KOPT-K1 (cell line): ENCODE measurements at regions not wholly inside any gene's neighbourhood (a gene's known extent, or its start where the extent isn't known, plus 50 kb on each side); places are given as distances from the start of the nearest gene placed in this dataset.

ENCODE experiments used
- H3K27ac ChIP-seq: fragments of 200-600 bp; sonication (generic); 2 replicates; pipeline ENCODE4 v1.5.1; 2016; ENCODE audit warnings: antibody characterized with exemption, mild to moderate bottlenecking, low read depth, low read length; ENCODE audit not compliant: poor library complexity, severe bottlenecking
- H3K36me3 ChIP-seq: fragments of 200-600 bp; sonication (generic); 2 replicates; pipeline ENCODE4 v1.5.1; 2017; ENCODE audit warnings: antibody characterized with exemption, mild to moderate bottlenecking, low read length, moderate library complexity; ENCODE audit not compliant: insufficient read depth
- H3K9me3 ChIP-seq: fragments of 200-600 bp; sonication (generic); 2 replicates; pipeline ENCODE4 v1.5.1; 2017; ENCODE audit warnings: antibody characterized with exemption, low read length, mild to moderate bottlenecking; ENCODE audit not compliant: insufficient read depth, poor library complexity, severe bottlenecking

DNA sequence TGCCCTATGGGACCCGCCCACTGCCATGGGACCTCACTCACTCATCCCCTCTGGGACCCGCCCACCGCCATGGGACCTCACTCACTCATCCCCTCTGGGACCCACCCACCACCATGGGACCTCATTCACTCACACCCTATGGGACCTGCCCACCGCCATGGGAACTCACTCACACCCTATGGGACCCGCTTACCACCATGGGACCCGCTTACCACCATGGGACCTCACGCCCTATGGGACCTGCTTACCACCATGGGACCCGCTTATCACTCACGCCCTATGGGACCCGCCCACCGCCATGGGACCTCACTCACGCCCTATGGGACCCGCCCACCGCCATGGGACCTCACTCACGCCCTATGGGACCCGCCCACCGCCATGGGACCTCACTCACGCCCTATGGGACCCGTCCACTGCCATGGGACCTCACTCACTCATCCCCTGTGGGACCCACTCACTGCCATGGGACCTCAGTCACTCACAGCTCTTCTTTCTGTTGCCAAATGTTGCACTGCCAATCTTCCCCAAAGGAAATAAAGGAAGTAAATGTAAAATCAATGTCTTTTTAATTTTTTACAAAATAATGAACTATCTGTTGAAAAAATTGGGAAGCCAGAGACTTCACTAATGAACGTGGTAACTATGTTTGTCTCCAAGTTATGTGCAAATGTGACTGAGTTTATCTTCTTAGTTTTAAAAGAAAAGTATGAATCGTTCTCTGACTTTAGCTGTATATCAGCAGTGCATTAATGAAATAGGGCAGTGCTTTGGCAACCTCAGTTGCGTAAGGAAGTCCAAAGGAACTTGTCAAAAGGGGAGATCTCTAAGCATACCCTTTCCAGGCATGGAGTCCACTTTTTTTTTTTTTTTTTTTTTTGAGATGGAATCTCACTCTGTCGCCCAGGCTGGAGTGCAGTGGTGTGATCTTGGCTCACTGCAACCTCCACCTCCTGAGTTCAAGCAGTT lies 101.5 kb upstream of the MGAT5 start:
- Histone ChIP-seq H3K9me3 (no peaks in the 10 kb centered on the region), H3K27ac (no peak overlapping the region), H3K36me3 (peaks cover 7% of the 10 kb centered on the region; the same call in 1 of the 2 replicates)

DNA sequence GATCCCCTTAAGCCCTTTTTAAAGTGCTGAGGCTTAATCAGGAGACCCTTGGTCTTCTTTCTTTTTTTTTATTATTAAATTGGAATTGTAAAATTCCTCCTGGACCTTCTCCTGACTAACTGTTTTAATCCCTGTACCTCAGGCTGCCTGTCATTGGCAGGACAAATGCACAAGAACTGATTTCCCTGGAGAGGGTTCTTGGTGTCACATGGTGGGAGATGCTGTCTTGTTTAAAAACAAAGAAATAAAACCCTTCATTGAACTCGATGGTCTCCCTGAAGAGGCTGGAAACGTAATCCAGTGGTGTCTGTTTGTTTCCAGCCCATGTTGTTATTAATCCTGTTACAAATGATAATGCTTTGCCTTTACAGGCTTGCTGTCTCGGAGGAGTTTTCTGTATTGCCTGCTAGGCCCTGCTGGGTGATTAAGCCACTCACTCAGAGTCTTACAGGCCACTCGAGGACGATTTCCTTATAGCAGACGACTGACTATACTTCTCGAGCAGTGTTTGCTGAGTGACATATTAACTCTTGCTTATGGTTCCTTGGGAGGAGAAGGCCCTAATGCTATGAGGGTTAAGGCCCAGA lies 100.5 kb upstream of the MGAT5 start:
- Histone ChIP-seq H3K27ac (no peak overlapping the region), H3K36me3 (peaks cover 7% of the 10 kb centered on the region; the same call in 1 of the 2 replicates)

DNA sequence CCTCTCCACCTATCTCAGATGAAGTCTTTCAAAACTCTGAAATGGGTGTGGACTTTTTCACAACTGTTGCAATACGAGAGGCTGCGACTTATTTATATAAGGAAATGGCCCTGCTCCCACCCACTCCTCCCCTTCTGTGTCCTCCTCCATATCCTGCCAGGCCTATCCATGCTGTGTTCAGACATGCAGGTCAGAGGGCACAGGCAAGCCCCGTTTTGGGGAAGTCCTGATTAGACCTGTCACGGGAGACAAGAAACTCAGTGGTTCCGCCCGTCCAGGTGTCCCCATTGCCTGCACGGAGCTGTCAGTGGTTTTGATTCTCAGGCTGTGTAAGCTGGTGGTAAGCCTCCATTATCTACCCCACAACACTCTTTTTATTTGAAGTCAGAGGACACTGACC lies 99.6 kb upstream of the MGAT5 start:
- no peak overlapping the region for H3K27ac ChIP-seq
- H3K9me3 ChIP-seq, result no peaks in the 10 kb centered on the region
- peaks cover 7% of the 10 kb centered on the region; the same call in 1 of the 2 replicates for H3K36me3 ChIP-seq

More for the DNA sequence above, 100.5 kb upstream of the MGAT5 start:
- no peaks in the 10 kb centered on the region for H3K9me3 ChIP-seq

DNA sequence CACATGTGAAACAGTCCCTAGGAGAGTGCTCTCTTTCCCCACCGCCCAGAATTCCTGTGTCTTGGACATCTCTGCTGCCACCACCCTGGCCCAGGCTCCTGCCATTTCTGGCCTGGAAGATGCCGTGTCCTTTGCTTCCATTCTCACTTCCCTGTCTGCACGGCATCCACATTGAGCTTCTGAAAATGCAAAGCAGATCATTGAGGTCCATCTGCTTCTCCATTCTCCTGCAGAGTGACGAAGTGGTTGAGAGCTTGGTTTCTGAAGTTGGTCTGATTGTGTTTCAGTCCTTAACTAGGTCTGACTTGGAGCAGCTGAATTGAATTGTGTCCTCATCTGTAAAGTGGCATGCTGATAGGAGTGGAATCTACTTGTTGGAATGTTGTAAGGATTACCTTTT lies 98.7 kb upstream of the MGAT5 start:
- Histone ChIP-seq H3K36me3 (peaks cover 7% of the 10 kb centered on the region; the same call in 1 of the 2 replicates), H3K9me3 (no peaks in the 10 kb centered on the region), H3K27ac (no peak overlapping the region)

DNA sequence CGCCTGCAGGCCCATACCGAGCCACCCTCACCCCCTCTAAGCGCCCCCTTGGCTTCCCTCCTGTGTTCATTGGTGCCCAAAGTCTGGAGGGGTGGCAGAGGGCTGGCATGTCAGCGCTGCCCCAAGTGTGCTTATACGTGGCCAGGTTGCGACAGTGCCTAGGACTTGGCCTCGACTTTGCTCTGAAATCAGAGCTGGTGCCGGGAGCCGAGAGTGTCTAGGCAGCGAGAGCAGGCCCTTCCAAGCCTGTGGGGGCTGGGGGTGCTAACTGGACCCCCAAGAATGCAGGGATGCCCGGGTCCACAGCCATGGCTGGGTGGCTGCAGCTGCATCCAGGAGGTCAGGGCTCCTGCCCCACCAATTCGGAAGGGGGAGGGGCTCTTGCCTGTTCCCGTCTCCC lies 95.6 kb upstream of the MGAT5 start:
- Histone ChIP-seq H3K27ac (no peak overlapping the region), H3K36me3 (no peaks in the 10 kb centered on the region)

DNA sequence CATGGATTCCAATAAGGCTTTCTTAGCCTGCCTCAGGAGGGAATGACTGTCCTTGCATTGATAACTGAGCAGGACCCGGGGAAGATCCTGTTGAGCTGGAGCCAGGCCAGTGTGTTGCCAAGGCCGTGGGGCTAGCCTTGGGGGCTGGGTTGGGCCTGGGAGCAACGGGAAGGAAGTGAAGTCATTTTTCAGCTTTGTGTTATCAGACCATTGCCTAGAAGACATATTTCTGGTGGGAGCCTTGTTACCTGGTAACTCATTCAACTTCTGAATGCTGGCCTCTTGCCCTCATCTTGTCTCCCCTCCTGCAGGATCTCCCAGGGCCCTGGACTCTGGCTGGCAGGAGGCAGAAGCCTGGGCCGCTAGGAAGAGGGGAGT lies 92.7 kb upstream of the MGAT5 start:
- Histone ChIP-seq H3K27ac (peak overlapping the region; percentile 13), H3K9me3 (no peaks in the 10 kb centered on the region), H3K36me3 (no peaks in the 10 kb centered on the region)

More for the DNA sequence above, 95.6 kb upstream of the MGAT5 start:
- no peaks in the 10 kb centered on the region for H3K9me3 ChIP-seq

DNA sequence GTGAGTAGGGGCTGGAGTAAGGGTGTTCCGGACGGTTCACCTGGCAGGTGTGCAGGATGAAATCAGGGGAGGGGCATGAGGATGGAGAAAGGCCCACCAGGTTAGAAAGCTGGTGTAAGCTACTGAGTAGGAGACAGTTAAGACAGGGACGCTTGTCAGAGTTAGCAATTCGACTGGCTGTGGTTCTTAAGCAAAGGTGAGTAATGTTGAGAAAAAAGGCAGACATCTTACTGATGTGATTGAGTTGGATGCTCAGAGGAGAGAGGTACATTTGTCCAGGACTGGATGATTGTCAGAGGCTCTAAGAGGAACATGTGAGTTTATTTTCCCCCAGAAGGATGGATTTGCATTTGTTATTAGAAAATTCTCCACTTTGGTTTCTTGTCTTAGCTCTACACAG lies 90.5 kb upstream of the MGAT5 start:
- Histone ChIP-seq H3K36me3 (no peaks in the 10 kb centered on the region), H3K27ac (no peak overlapping the region), H3K9me3 (no peaks in the 10 kb centered on the region)

DNA sequence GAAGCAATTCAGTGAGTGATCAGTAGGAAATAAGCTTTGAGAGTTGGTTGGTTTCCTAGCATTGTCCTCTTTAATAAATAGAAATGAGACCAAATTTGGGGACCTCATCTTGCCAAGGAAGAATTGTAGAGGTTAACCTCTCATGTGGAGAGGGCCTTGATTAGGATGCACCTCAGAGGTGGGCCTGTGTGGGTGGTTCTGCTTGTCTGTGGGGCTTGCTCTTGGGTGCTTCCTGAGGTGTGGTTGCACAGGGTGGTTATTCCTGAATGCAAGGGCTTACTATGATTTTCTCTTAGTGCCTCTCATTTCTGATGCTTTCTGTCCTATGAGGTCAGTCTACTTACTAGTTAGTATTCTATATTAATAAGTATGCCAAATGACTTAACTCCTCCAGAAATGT lies 89.6 kb upstream of the MGAT5 start:
- H3K9me3 ChIP-seq, result no peaks in the 10 kb centered on the region
- no peak overlapping the region for H3K27ac ChIP-seq
- H3K36me3 ChIP-seq, result no peaks in the 10 kb centered on the region

DNA sequence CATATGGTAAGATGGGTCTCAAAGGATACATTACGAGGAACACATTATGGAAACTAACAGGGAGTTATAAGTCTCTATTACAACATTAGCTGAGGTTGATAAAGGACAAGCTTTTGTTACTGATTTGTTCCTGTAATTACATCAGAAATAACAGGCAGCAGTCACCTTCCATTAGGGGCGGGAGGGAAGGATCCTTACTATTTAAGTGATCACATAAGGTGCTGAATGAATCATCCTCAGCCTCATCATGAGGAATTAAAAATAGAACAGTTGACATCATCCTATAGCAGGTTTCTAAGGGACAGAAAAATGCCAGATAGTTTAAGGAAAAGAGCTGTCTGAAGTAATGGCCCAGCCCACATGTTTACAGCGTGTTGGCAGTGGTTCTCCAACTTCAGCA lies 86.9 kb upstream of the MGAT5 start:
- Histone ChIP-seq H3K27ac (no peak overlapping the region), H3K9me3 (no peaks in the 10 kb centered on the region), H3K36me3 (no peaks in the 10 kb centered on the region)

DNA sequence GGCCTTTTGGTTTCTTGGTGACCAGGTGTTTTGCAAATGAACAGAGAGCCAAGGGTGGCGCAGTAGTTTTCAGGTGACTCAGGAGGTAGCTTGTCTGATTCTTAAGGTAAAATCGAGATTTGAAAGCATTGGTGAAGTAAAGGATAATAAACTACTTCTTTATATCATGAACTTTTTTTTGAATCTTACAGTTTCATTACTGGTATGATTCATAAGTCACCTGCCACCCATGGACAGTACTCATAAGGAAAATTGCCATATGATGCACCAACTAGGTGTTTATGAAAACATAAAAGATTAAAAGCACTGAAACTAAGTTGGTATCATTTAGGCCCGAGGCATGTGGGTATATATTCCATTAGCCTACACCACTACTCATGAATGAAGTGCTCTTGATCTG lies 84.1 kb upstream of the MGAT5 start:
- no peak overlapping the region for H3K27ac ChIP-seq
- no peaks in the 10 kb centered on the region for H3K36me3 ChIP-seq
- H3K9me3 ChIP-seq, result no peaks in the 10 kb centered on the region

DNA sequence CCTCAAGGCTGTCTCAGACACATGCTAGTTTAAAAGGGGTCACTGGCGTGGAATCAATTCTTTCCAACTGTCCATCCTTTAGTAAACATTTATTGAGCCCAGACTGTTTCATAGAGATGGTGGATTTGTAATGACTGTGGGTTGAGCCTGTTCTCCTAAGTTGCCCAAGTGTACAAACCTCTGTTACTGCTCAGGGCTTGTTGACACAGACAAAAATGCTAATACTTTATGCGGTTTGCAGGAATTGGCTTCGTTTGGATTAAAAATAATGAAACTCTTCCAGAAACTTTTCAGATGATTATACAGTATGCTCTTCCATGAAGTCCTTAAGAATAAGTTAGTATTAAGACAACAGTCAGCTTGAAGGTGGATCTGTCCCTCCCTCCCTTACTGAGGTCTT lies 83.6 kb upstream of the MGAT5 start:
- H3K27ac ChIP-seq, result no peak overlapping the region
- no peaks in the 10 kb centered on the region for H3K9me3 ChIP-seq
- no peaks in the 10 kb centered on the region for H3K36me3 ChIP-seq

DNA sequence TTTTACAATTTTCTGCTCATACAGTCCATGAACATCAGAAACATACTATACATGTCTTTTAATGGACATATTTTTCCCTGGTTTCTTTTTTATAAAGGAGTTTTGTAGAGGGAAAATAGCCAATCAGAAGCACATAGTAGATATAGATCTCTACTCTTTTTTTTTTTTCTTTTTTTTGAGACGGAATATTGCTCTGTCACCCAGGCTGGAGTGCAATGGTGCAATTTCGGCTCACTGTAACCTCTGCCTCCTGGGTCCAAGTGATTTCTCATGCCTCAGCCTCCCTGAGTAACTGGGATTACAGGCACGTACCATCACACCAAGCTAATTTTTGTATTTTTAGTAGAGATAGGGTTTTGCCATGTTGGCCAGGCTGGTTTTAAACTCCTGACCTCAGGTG lies 83.2 kb upstream of the MGAT5 start:
- Histone ChIP-seq H3K9me3 (no peaks in the 10 kb centered on the region), H3K27ac (no peak overlapping the region), H3K36me3 (no peaks in the 10 kb centered on the region)

DNA sequence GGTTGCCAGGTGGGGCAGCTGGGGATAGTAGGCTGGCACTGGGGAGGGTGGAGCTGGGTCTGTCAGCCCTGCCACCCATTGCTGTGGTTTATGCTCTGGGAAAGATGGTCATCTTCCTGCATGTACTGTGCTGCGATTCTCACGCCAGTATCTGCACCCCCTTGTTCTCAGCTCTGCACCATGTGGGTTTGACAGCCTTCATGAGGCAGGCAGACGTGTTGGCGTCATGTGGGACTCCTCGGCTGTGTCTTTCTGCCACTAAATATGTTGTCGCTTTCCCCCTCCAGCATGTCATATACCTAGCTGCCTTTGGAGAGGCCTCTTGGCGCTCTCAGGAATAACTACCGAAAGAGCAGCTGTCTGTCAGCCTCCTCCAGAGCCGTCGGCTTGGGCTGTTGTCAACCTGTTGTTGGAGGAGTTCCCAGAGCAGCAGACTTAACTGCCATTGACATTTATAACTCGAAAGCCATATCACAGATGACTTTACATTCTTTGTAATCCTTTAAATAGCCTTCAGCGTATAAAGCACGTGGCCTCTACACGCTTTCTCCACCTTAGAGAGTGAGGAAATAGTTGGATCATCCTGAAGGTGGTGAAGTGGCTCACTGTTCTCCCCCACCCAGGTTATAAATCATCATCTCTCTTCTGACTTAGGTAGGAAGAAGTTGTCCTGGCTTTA lies 80.4 kb upstream of the MGAT5 start:
- Histone ChIP-seq H3K27ac (no peak overlapping the region), H3K36me3 (no peaks in the 10 kb centered on the region), H3K9me3 (no peaks in the 10 kb centered on the region)

DNA sequence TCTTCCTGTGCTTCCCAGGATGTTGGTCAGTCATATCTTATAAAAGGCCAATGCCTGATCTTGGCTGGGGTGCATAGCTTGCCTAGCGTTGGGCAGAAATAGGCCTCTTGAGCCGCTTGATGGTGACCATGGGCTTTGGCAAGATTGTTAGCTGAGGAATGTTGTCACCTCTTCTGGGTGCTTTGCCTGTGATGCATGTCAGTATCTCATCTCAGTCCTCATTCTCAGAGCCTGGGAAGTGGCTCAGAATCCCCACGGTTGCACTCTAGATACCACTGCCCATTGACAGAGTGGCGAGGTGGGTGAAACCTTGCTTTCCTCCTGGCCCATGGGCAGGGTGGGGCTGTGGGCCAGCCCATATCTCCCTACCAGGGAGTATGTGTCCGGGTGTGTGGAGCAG lies 79.2 kb upstream of the MGAT5 start:
- no peak overlapping the region for H3K27ac ChIP-seq
- H3K9me3 ChIP-seq, result no peaks in the 10 kb centered on the region
- H3K36me3 ChIP-seq, result no peaks in the 10 kb centered on the region

DNA sequence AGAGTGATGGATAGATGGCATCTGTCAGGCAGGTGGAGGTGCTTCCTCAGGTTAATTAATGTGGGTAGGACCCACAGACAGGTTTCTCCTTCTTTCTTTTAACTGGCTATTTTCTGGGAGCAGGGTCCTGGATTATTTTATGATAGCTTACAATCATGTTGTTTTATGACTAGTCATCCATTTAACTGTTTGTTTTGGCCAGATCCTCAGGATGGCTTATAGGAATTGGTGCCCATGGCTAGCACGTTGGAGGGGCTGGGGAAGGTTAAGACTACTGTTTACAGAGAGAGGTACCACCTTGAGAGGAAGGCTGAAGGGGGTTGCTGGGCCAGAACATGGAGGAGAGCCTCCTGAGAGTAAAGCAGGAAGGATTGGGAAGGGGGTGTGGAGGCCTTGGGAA lies 78.0 kb upstream of the MGAT5 start:
- H3K27ac ChIP-seq, result no peak overlapping the region
- H3K9me3 ChIP-seq, result no peaks in the 10 kb centered on the region
- H3K36me3 ChIP-seq, result no peaks in the 10 kb centered on the region
